Adrenal gland (tissue), 9 donors: ENCODE measurements at regions not wholly inside any gene's neighbourhood (a gene's known extent, or its start where the extent isn't known, plus 50 kb on each side); places are given as distances from the start of the nearest gene placed in this dataset.

ENCODE experiments used
- DNase-seq, 7 donors: peaks; one replicate each; pipeline ENCODE4 v3.0.0-alpha.2; 2019 to 2020
- H3K27ac ChIP-seq, 5 donors: fragments of 200-600 bp; sonication (generic) in 4 of 5; 1 replicate in 3 of 5; 2 replicates in 2 of 5; pipeline versions ENCODE4 v1.5.1 to v1.8.0; 2016 to 2020; ENCODE audit warnings: mild to moderate bottlenecking in 1 of 5
- H3K27me3 ChIP-seq: fragments of 200-600 bp; 2 replicates; pipeline ENCODE4 v1.8.0; 2021
- H3K36me3 ChIP-seq, 2 donors: fragments of 200-600 bp; replicated peaks in 1 of 2; 1 replicate in 1 of 2; 2 replicates in 1 of 2; pipeline versions ENCODE4 v1.5.1 to v1.8.0; 2018 to 2022
- H3K4me1 ChIP-seq, 2 donors: fragments of 200-600 bp; replicated peaks in 1 of 2; 1 replicate in 1 of 2; 2 replicates in 1 of 2; pipeline versions ENCODE4 v1.5.1 to v1.8.0; 2018 to 2021
- H3K4me3 ChIP-seq, 4 donors: fragments of 200-600 bp; sonication (generic) in 3 of 4; one replicate each; pipeline ENCODE4 v1.5.1; 2016 to 2018
- H3K9me3 ChIP-seq, 3 donors: fragments of 200-600 bp; sonication (generic) in 1 of 3; replicated peaks in 1 of 3; 1 replicate in 2 of 3; 2 replicates in 1 of 3; pipeline versions ENCODE4 v1.5.1 to v1.8.0; 2016 to 2021
- POLR2A ChIP-seq, 2 donors: fragments of 450-650 bp; IDR thresholded peaks; one replicate each; pipeline ENCODE4 v1.6.1; 2017; ENCODE audit warnings: antibody characterized with exemption in 2 of 2, mild to moderate bottlenecking in 2 of 2, moderate library complexity in 1 of 2
- WGBS, 4 donors: extraction: QIAGEN DNeasy Blood & Tissue Kit in 2 of 4; methylation state at CpG; one replicate each; pipeline versions ENCODE4 v1.1.5 to v1.1.7; 2013 to 2017; 5-methylcytosine and 5-hydroxymethylcytosine counted together
- intact Hi-C, 2 donors: fragments of 100-400 bp; cut with DNase I; formaldehyde crosslinking; loops; one replicate each; pipeline versions ENCODE4 v1.14.1 to v1.15.0; 2022 to 2023
- TF ChIP-seq, protein P1 (sequence below), 6 experiments: fragments of 450-650 bp in 4 of 6; fragments of 200-600 bp in 2 of 6; sonication (generic) in 1 of 6; IDR thresholded peaks; 1 replicate in 5 of 6; 2 replicates in 1 of 6; pipeline versions ENCODE4 v1.5.1 to v1.8.0; 2016 to 2021; ENCODE audit warnings: antibody characterized with exemption in 6 of 6, mild to moderate bottlenecking in 2 of 6, moderate library complexity in 1 of 6
- donor health status: healthy with polysubstance abuse.
- donor health status: Bipolar disorder and iron deficiency.
- donor health status: DM: yes; HTN: yes; CAD: no.
- donor health status: DM: no; HTN: no; CAD: no.
- donor health status: DM: no; HTN: no; CAD: no.

DNA sequence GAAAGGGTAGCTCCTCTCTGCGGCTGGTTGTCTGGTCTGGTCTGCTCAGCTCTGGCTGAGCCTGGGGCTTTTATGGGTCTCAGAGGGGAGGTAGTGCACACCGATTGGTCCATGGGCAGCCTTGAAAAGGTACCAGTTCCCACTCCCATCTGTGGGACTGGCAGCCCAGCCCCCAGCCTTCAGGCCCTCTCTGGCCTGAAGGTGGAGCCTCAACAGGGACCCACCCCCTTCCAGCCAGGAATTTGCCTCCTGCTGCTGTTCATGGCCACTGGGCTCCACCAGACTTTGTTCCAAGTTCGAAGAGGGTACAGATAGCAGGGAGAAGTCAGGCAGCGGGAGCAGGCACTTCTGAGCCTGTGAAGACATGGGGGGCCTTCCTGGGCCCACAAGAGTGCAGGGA lies 165.3 kb upstream of the SLC27A6 start:
- Histone ChIP-seq H3K4me3 (no peak overlapping the region), H3K36me3 (no peaks in the 10 kb centered on the region), H3K27ac (no peak overlapping the region), H3K9me3 (no peaks in the 10 kb centered on the region), H3K27me3 (no peaks in the 10 kb centered on the region), H3K4me1 (no peaks in the 10 kb centered on the region)
- 76 to 89% (median 87%) methylated on average over 2 to 4 of the region's 4 CpGs for WGBS, 4 donors
- TF ChIP-seq POLR2A (IDR thresholded peaks at IDR 0.05) = no peak
- TF ChIP-seq, protein P1, sequence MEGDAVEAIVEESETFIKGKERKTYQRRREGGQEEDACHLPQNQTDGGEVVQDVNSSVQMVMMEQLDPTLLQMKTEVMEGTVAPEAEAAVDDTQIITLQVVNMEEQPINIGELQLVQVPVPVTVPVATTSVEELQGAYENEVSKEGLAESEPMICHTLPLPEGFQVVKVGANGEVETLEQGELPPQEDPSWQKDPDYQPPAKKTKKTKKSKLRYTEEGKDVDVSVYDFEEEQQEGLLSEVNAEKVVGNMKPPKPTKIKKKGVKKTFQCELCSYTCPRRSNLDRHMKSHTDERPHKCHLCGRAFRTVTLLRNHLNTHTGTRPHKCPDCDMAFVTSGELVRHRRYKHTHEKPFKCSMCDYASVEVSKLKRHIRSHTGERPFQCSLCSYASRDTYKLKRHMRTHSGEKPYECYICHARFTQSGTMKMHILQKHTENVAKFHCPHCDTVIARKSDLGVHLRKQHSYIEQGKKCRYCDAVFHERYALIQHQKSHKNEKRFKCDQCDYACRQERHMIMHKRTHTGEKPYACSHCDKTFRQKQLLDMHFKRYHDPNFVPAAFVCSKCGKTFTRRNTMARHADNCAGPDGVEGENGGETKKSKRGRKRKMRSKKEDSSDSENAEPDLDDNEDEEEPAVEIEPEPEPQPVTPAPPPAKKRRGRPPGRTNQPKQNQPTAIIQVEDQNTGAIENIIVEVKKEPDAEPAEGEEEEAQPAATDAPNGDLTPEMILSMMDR (IDR thresholded peaks at IDR 0.05) = no peak
- intact Hi-C loops = no loop called here
- no peak for DNase-seq

DNA sequence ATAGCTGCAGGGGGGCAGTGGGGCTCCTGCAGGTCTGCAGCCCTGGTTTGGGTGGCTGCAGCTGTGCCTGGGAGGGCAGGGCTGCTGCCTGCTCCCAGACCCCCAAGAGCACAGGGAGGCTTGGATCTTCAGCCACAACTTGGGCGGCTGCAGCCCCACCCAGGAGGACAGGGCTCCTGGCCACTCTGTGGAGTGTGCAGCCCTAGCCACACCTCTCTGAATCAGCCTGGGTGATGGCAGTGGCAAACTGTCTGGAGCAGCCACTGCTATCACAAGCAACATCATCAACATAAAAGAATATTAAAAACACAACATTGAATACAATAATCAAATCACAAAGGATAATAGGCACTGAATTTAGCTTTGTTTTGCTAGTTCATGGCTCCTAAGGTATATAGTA lies 164.9 kb upstream of the SLC27A6 start:
- Histone ChIP-seq H3K36me3 (no peaks in the 10 kb centered on the region), H3K27me3 (no peaks in the 10 kb centered on the region), H3K4me1 (no peaks in the 10 kb centered on the region), H3K4me3 (no peak overlapping the region), H3K27ac (no peak overlapping the region), H3K9me3 (no peaks in the 10 kb centered on the region)
- WGBS, 4 donors = 89 to 100% (median 89%) methylated on average over 1 of the region's 1 CpG; no CpG with 5 or more reads in 1 of the 4 donors
- no peak for TF ChIP-seq POLR2A (IDR thresholded peaks at IDR 0.05)
- TF ChIP-seq, protein P1 (IDR thresholded peaks at IDR 0.05) = no peak
- no peak for DNase-seq
- intact Hi-C loops = no loop called here

DNA sequence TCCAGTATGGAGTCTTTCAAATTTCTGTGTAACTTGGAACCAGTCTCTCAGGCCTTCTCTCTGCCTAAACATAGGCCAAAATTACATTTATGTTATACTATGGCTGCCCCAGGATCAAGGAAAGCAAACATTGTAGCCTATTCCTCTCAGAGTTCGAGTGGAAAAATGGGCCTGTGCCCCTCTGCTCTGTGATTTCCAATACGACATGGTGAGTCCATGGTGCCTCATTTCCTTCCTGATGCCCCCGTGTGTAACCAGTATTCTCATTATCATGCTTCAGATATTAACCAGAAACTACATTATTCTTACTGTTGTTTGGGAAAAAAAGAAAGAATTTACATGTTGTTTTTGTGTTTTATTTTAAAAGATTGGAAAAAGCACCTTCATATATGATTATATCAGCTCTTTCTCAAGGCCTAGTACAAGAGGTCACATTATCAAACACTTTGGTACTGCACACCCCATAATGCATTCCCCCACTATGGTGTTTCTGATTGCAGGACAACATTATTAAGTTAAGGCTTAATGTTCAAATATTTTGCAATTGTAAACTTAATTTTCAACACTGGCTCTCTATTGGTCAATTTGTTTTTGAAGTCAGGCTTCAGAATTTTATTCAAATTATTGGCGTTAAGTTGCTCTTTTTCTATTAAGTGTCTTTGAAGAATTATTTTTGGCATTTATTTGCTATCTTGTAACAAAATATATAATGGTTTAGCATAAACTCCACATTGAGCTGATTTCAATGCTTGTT lies 151.8 kb upstream of the SLC27A6 start:
- H3K27ac ChIP-seq = no peak overlapping the region
- no peak overlapping the region for H3K4me3 ChIP-seq
- WGBS, 4 donors = 72 to 81% (median 76%) methylated on average over 4 of the region's 4 CpGs
- DNase-seq = no peak
- no peaks in the 10 kb centered on the region for H3K36me3 ChIP-seq
- no peaks in the 10 kb centered on the region for H3K9me3 ChIP-seq
- TF ChIP-seq, protein P1 (IDR thresholded peaks at IDR 0.05) = no peak
- no peak for TF ChIP-seq POLR2A (IDR thresholded peaks at IDR 0.05)
- intact Hi-C loops = no loop called here
- H3K4me1 ChIP-seq = no peaks in the 10 kb centered on the region
- no peaks in the 10 kb centered on the region for H3K27me3 ChIP-seq

DNA sequence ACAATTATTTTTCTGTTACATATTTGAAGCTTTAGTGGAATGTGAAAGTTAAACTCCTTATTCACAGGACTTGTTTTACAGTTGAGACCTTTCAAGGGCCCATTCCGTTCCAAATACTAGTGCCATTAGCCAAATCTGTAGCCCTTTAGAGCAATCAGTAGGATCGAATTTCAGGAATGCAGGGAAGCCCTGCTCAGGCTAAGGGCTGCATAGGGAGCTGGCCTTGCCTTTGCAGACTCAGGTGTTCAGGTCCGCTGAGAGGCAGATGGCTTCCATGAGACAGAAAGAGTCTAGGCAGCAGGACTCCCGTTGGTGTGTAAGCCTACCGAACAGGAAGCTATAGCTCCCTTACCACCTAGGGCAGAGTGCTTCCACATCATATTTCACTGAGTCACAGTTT lies 150.1 kb upstream of the SLC27A6 start:
- no peaks in the 10 kb centered on the region for H3K27me3 ChIP-seq
- peaks cover 0 to 8% (median 0%) of the 10 kb centered on the region in 3 donors for H3K9me3 ChIP-seq
- DNase-seq = no peak
- no peak overlapping the region for H3K4me3 ChIP-seq
- WGBS, 4 donors = 56 to 70% (median 61%) methylated on average over 5 of the region's 5 CpGs
- no peak overlapping the region for H3K27ac ChIP-seq
- intact Hi-C loops = no loop called here
- TF ChIP-seq POLR2A (IDR thresholded peaks at IDR 0.05) = no peak
- TF ChIP-seq, protein P1 (IDR thresholded peaks at IDR 0.05) = no peak
- no peaks in the 10 kb centered on the region for H3K36me3 ChIP-seq
- H3K4me1 ChIP-seq = no peaks in the 10 kb centered on the region
